Urinary bladder (tissue), 3 donors: ENCODE measurements at regions not wholly inside any gene's neighbourhood (a gene's known extent, or its start where the extent isn't known, plus 50 kb on each side); places are given as distances from the start of the nearest gene placed in this dataset.

ENCODE experiments used
- DNase-seq: peaks from one replicate; pipeline ENCODE4 v3.0.0-alpha.2; 2015; ENCODE audit errors: extremely low spot score
- H3K27ac ChIP-seq: one replicate; pipeline ENCODE4 v1.5.1; 2013; ENCODE audit warnings: low read depth, mild to moderate bottlenecking, moderate library complexity
- H3K36me3 ChIP-seq: one replicate; pipeline ENCODE4 v1.6.1; 2013; ENCODE audit warnings: mild to moderate bottlenecking, moderate library complexity; ENCODE audit not compliant: insufficient read depth
- H3K4me1 ChIP-seq: one replicate; pipeline ENCODE4 v1.6.1; 2013; ENCODE audit warnings: mild to moderate bottlenecking, moderate library complexity; ENCODE audit not compliant: insufficient read depth
- H3K4me3 ChIP-seq: one replicate; pipeline ENCODE4 v1.5.1; 2013; ENCODE audit warnings: low read depth, low read length
- WGBS: extraction: QIAGEN DNeasy Blood & Tissue Kit; methylation state at CpG from one replicate; pipeline ENCODE4 v1.1.7; 2013; 5-methylcytosine and 5-hydroxymethylcytosine counted together
- donor health status: healthy with polysubstance abuse.
- donor health status: healthy.

DNA sequence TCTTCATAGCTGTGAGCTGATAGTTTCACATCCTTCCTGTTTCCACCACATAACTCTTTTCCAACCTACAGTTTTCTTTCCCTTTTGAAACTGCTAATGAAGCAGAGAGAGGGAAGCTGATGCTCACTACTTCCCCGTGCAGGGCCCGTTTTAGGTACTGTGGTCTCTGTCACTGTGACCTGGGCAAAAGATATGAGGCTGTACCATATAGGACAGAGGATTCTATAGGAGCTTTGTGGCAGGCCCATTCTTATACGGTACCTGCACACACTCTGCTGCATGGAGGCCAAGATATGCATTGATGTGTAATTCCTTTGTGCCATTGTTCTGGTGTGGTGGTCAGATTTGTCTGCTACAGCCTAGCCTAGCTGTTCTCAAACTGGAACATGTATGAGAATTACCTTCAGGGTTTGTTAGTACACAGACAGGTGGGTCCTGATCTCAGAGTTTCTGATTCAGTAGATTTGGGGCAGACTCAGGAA lies 577.3 kb downstream of the LMO7 start:
- Histone ChIP-seq H3K4me1 (peaks cover 1% of the 10 kb centered on the region), H3K27ac (no peak overlapping the region), H3K4me3 (no peak overlapping the region), H3K36me3 (no peaks in the 10 kb centered on the region)
- WGBS, result 80% methylated on average over 3 of the region's 3 CpGs
- no peak for DNase-seq

DNA sequence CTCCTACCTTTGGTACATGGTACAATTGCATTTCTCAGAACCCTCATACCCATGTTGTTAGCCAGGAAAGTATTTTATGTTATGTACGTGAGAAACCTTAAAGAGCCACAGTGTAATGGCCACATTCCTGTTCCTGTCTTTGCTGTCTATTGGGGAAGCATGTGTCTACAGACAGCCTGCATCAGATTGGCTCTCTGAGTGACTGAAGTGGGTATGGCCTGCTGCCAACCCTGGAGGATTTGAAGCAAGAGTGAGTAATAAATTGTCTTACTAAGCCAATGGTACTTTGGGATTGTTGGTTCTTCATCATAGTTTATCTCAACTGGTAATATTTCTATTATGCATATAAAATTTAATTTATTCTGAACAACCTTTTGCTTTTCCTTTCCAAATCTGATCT lies 574.1 kb downstream of the LMO7 start:
- DNase-seq, result no peak
- Histone ChIP-seq H3K4me1 (peaks cover 1% of the 10 kb centered on the region), H3K4me3 (no peak overlapping the region), H3K36me3 (no peaks in the 10 kb centered on the region), H3K27ac (no peak overlapping the region)
- WGBS, result 92% methylated on average over 1 of the region's 1 CpG

DNA sequence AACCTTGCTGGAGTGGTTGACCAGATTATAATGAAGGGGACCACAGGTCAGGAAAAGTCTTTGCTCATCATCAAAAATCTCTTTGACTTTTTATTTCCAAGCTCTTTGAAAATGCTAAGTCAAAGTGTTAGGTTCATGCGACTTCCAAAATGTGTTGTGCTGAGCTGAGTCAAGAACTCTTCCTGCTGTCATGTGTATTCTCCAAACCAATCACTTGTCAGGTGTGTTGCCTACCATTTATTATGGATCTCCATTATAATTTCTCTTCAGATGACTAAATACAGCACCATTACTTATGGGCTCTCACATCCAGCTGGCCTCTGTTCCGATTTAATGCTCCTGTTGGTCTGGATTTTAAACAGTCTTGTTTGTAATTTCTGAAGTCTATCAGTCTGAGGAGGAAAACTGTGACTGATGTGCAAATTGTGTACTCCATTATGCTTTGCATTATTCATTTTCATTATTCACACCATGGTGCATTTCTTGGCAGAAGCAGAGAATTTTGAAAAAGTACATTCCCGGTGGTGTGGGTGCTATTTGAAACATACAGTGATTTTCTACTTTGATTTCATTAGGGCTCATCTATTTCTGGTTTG lies 562.5 kb downstream of the LMO7 start:
- H3K4me1 ChIP-seq, result no peaks in the 10 kb centered on the region
- H3K27ac ChIP-seq, result no peak overlapping the region
- H3K4me3 ChIP-seq, result no peak overlapping the region
- WGBS, result 96% methylated on average over 3 of the region's 3 CpGs
- DNase-seq, result no peak
- no peaks in the 10 kb centered on the region for H3K36me3 ChIP-seq

DNA sequence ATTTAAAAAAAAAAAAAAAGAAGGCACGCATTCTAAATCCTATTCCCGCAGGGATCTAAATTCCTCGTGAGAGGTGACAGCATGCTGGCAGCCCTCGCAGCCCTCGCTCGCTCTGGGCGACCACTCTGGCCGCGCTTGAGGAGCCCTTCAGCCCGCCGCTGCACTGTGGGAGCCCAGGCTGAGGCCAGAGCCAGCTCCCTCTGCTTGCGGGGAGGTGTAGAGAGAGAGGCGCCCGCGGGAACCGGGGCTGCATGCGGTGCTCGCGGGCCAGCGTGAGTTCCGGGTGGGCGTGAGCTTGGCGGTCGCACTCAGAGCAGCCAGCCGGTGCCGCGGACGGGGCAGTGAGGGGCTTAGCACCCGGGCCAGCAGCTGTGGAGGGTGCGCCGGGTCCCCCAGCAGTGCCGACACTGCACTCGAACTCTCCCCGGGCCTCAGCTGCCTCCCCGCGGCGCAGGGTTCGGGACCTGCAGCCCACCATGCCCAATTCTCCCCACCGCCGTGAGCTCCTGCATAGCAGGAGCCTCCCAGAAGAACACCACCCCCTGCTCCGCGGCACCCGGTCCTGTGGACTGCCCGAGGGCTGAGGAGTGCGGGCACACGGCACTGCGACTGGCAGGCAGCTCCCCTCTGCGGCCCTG lies 553.9 kb downstream of the LMO7 start:
- WGBS, result 89% methylated on average over 48 of the region's 48 CpGs
- no peaks in the 10 kb centered on the region for H3K36me3 ChIP-seq
- H3K27ac ChIP-seq, result no peak overlapping the region
- no peaks in the 10 kb centered on the region for H3K4me1 ChIP-seq
- no peak overlapping the region for H3K4me3 ChIP-seq
- no peak for DNase-seq

DNA sequence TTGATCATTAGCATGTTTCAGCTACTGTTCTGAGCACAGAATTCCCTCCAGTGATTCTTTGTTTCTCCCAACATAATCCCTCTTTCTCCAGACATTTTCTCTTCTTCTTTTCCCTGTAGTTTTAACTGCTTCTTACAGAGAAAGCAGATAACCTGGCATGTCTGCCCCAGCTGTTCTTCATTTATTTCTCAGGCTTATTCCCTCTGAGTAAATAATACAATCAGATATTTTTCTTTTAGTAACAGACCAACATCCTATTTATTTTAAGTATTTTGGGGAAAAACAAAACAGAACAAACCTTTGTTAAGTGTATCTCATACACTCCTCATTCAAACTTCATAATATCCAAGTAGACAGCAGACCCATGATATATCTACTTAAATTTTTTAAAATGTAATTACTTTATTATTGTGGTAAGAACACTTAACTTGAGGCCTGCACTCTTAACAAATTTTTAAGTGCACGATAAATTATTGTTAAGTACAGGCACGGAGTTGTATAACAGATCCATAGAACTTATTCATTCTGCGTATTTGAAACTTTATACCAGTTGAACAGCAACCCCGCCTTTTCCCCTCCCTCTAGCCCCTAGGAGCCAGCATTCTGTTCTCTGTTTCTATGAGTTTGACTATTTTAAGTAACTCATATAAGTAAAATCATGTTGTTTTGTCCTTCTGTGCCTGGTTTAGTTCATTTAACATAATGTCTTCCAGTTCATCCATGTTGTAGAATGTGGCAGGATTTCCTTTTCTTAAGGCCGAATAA lies 540.0 kb downstream of the LMO7 start:
- H3K4me1 ChIP-seq, result no peaks in the 10 kb centered on the region
- no peak overlapping the region for H3K4me3 ChIP-seq
- no peak for DNase-seq
- 84% methylated on average over 5 of the region's 5 CpGs for WGBS
- H3K27ac ChIP-seq, result no peak overlapping the region
- H3K36me3 ChIP-seq, result no peaks in the 10 kb centered on the region

DNA sequence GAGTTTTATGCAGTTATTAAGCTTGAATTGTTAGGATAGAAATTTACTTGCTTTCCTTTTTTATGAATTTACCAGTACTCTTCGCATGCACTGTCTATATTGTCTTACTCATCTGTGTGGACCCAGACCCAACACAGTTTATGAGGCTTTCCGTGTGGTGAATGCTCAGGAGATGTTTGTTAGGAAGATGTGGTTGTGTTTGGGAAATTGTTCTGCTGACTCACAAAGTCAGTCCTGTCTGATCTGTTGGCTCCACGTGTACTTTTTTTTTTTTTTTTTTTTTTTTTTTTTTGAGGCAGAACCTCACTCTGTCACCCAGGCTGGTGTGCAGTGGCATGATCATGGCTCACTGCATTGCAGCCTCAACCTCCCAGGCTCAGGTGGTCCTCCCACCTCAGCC lies 532.5 kb downstream of the LMO7 start:
- DNase-seq, result no peak
- H3K4me1 ChIP-seq, result no peaks in the 10 kb centered on the region
- H3K27ac ChIP-seq, result no peak overlapping the region
- no peak overlapping the region for H3K4me3 ChIP-seq
- no peaks in the 10 kb centered on the region for H3K36me3 ChIP-seq
- whole genome bisulfite sequencing, result 80% methylated on average over 3 of the region's 3 CpGs

DNA sequence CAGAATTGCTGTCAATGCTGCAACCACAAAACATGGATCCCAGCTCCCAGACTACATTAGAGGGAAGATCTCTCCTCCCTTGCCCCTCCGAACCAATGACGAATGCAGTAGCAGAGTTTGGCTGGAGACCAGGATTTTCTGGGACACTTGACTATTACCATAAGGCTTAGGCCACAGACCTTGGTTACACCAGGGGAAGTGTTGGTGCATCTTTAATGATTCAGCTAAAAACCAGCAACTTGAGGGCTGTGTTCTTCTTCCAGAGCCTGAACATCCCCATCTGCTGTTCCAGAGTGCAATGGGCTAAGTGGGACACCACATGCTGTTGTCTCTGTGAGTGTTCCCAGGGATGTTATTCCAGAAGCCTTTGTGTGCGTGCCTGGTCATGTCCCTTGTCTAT lies 528.2 kb downstream of the LMO7 start:
- H3K4me1 ChIP-seq, result no peaks in the 10 kb centered on the region
- H3K4me3 ChIP-seq, result no peak overlapping the region
- no peaks in the 10 kb centered on the region for H3K36me3 ChIP-seq
- 90% methylated on average over 3 of the region's 3 CpGs for WGBS
- H3K27ac ChIP-seq, result no peak overlapping the region
- DNase-seq, result no peak

GRCh38 chr13:76163761-76164160 lies 527.6 kb downstream of the LMO7 start:
- DNase-seq, result no peak
- Histone ChIP-seq H3K4me1 (no peaks in the 10 kb centered on the region), H3K36me3 (no peaks in the 10 kb centered on the region), H3K27ac (no peak overlapping the region), H3K4me3 (no peak overlapping the region)
- WGBS, result 39% methylated on average over 2 of the region's 2 CpGs

- Histone ChIP-seq H3K27ac (no peak overlapping the region), H3K4me1 (no peaks in the 10 kb centered on the region), H3K36me3 (no peaks in the 10 kb centered on the region), H3K4me3 (no peak overlapping the region)
- peak; percentile 53 for DNase-seq
- 66% methylated on average over 2 of the region's 2 CpGs for WGBS
Measured at GRCh38 chr13:76160961-76161925, 525.1 kb downstream of the LMO7 start.

DNA sequence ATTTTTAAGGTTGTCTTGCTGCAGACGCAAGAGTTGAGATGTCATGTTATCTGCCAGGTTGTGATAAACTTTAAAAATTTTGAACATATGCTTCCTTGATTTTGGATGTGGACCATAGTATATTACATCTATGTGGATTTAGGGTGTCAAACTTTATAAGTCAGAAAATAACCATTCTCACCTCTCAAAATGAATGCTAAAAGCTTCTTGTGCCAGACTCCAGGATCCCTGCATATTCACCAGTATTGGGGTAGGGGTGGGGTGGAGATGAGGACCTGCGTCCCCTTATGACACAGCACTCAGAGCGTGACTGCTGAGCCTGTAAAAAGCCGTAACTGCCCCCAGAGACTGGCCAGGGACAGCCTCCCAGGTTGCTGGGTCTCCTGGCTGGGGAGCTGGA lies 524.4 kb downstream of the LMO7 start:
- H3K36me3 ChIP-seq, result no peaks in the 10 kb centered on the region
- H3K27ac ChIP-seq, result no peak overlapping the region
- DNase-seq, result no peak
- H3K4me3 ChIP-seq, result no peak overlapping the region
- 79% methylated on average over 4 of the region's 4 CpGs for WGBS
- H3K4me1 ChIP-seq, result no peaks in the 10 kb centered on the region

- Histone ChIP-seq H3K27ac (no peak overlapping the region), H3K4me1 (no peaks in the 10 kb centered on the region), H3K36me3 (no peaks in the 10 kb centered on the region), H3K4me3 (no peak overlapping the region)
- no peak for DNase-seq
Measured at GRCh38 chr13:76157926-76158325, 521.8 kb downstream of the LMO7 start.

DNA sequence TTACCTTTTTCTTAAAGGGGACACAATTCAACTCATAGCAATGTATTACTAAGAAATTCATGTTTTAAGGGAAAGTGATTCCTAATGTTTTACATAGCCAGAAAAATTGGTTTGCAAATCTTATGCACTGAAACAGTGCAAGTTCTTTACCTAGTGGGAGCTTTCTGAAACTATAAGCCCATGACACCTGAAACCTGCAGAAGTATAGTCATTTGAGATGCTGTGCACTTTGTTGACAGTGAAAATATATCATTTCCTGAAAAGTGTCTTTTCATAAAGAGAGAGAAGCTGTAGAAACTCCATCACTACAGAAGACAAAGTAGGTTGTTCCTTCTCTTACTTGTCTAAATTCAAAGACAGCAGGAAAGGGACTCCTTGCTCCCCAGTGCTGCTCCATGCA lies 517.1 kb downstream of the LMO7 start:
- no peaks in the 10 kb centered on the region for H3K4me1 ChIP-seq
- H3K4me3 ChIP-seq, result no peak overlapping the region
- no peaks in the 10 kb centered on the region for H3K36me3 ChIP-seq
- H3K27ac ChIP-seq, result no peak overlapping the region
- DNase-seq, result no peak

- Histone ChIP-seq H3K36me3 (no peaks in the 10 kb centered on the region), H3K4me3 (no peak overlapping the region), H3K4me1 (no peaks in the 10 kb centered on the region), H3K27ac (no peak overlapping the region)
- WGBS, result 71% methylated on average over 3 of the region's 3 CpGs
- DNase-seq, result no peak
Measured at GRCh38 chr13:76148926-76149325, 512.8 kb downstream of the LMO7 start.
